ENCODE measurements at regions not wholly inside any gene's neighbourhood (a gene's known extent, or its start where the extent isn't known, plus 50 kb on each side); places are given as distances from the start of the nearest gene placed in this dataset.

DNA sequence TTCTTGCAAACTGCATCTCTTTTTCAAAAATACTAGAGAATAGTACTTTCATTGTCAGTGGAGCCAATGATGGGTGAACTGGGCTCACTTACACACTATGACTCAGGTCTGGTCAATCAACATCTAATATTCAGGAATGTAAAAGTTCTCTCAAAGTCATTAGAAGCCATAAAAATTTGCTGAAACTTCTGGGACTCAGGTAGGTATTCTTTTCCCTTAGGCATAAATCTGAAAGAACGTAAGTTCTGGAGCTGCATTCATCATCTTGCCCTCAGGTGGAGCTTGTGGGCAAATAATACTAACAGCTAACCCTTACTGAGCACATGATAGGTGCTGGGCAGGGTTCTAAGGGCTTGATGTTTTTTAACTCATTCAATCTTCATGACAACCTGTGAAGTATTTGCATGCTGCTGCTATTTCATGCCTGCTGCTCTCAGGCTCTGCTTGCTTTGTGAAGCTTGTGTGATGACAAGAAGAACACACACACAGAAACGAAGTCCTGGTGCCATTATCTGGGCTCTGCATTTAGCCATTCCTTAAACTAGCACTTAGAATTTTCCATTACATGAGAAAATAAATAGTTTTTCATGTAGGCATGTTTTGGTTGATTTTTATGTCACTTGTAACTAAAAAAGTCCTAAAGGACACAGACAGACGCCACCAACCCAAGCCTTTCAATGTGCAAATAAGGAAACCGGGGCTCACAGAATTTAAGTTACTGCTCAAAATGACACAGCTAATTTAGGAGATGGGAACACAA is 394.2 kb upstream of the LYPLAL1 start:
- Mint-ChIP-seq H3K9me3 (ENCODE audit: unreplicated experiment) (no peaks in the 10 kb centered on the region), H3K4me3 (ENCODE audit: unreplicated experiment) (no peak overlapping the region), H3K27ac (ENCODE audit: unreplicated experiment) (no peak overlapping the region), H3K36me3 (ENCODE audit: unreplicated experiment) (no peaks in the 10 kb centered on the region), H3K27me3 (ENCODE audit: unreplicated experiment) (no peaks in the 10 kb centered on the region), H3K4me1 (ENCODE audit: unreplicated experiment) (peaks cover 10% of the 10 kb centered on the region)
- no peak for DNase-seq (ENCODE audit: extremely low spot score, unreplicated experiment)
- TF ChIP-seq, protein P1, sequence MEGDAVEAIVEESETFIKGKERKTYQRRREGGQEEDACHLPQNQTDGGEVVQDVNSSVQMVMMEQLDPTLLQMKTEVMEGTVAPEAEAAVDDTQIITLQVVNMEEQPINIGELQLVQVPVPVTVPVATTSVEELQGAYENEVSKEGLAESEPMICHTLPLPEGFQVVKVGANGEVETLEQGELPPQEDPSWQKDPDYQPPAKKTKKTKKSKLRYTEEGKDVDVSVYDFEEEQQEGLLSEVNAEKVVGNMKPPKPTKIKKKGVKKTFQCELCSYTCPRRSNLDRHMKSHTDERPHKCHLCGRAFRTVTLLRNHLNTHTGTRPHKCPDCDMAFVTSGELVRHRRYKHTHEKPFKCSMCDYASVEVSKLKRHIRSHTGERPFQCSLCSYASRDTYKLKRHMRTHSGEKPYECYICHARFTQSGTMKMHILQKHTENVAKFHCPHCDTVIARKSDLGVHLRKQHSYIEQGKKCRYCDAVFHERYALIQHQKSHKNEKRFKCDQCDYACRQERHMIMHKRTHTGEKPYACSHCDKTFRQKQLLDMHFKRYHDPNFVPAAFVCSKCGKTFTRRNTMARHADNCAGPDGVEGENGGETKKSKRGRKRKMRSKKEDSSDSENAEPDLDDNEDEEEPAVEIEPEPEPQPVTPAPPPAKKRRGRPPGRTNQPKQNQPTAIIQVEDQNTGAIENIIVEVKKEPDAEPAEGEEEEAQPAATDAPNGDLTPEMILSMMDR (IDR thresholded peaks at IDR 0.05) = no peak

DNA sequence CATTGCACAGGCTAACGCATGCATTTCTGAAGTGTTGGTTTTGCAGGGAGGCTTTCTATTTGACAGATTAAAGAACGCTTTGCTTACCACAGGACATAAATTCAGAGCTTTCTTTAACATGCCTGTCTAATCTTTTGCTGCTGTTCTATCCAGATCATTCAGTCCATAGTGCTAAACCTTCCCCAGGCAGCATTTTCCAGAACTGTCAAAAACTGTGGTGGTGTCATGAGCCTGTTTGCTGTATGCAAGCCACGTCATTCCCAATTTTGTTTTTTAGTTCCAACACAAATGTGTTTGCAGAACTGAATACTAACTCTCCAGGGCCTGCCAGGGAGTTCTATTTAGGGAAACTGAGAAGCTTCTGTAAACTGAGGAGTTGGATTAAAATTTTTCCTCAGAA is 390.5 kb upstream of the LYPLAL1 start:
- no peak for DNase-seq (ENCODE audit: extremely low spot score, unreplicated experiment)
- Mint-ChIP-seq H3K27ac (ENCODE audit: unreplicated experiment) (no peak overlapping the region), H3K4me3 (ENCODE audit: unreplicated experiment) (no peak overlapping the region), H3K36me3 (ENCODE audit: unreplicated experiment) (no peaks in the 10 kb centered on the region), H3K9me3 (ENCODE audit: unreplicated experiment) (no peaks in the 10 kb centered on the region), H3K4me1 (ENCODE audit: unreplicated experiment) (peaks cover 26% of the 10 kb centered on the region), H3K27me3 (ENCODE audit: unreplicated experiment) (no peaks in the 10 kb centered on the region)
- TF ChIP-seq, protein P1 (IDR thresholded peaks at IDR 0.05) = no peak

- Mint-ChIP-seq H3K36me3 (ENCODE audit: unreplicated experiment) (no peaks in the 10 kb centered on the region), H3K9me3 (ENCODE audit: unreplicated experiment) (peaks cover 4% of the 10 kb centered on the region), H3K27me3 (ENCODE audit: unreplicated experiment) (no peaks in the 10 kb centered on the region), H3K4me1 (ENCODE audit: unreplicated experiment) (peaks cover 22% of the 10 kb centered on the region), H3K4me3 (ENCODE audit: unreplicated experiment) (no peak overlapping the region), H3K27ac (ENCODE audit: unreplicated experiment) (no peak overlapping the region)
- DNase-seq (ENCODE audit: extremely low spot score, unreplicated experiment) = no peak
- TF ChIP-seq, protein P1 (IDR thresholded peaks at IDR 0.05) = no peak
Observed at GRCh38 chr1:218783916-218784315, 389.8 kb upstream of the LYPLAL1 start.

DNA sequence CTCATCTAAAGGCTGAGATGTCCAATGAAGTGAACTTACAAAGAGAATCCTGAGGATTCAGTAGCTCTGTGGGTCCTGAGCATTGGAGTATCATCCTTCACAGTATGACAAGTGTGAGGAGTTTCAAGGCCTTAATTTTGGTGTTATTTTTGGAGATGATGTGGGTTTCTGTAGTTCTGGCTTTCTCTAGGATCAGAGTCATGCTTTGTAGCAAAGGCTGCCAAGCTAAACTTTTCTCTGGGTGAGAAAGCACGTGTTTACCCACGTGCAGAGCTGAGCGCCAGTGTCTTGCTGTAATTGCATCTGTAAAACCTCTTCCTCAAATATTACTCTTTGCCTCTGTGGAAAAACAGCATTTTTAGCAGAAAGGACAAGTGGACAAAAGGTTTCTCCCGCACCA is 387.8 kb upstream of the LYPLAL1 start:
- no peak for DNase-seq (ENCODE audit: extremely low spot score, unreplicated experiment)
- no peak overlapping the region for H3K4me3 Mint-ChIP-seq (ENCODE audit: unreplicated experiment)
- peaks cover 16% of the 10 kb centered on the region for H3K4me1 Mint-ChIP-seq (ENCODE audit: unreplicated experiment)
- H3K36me3 Mint-ChIP-seq (ENCODE audit: unreplicated experiment) = peaks cover 5% of the 10 kb centered on the region
- TF ChIP-seq, protein P1 (IDR thresholded peaks at IDR 0.05) = no peak
- H3K27ac Mint-ChIP-seq (ENCODE audit: unreplicated experiment) = peak overlapping the region; percentile 60
- peaks cover 17% of the 10 kb centered on the region for H3K9me3 Mint-ChIP-seq (ENCODE audit: unreplicated experiment)
- no peaks in the 10 kb centered on the region for H3K27me3 Mint-ChIP-seq (ENCODE audit: unreplicated experiment)

DNA sequence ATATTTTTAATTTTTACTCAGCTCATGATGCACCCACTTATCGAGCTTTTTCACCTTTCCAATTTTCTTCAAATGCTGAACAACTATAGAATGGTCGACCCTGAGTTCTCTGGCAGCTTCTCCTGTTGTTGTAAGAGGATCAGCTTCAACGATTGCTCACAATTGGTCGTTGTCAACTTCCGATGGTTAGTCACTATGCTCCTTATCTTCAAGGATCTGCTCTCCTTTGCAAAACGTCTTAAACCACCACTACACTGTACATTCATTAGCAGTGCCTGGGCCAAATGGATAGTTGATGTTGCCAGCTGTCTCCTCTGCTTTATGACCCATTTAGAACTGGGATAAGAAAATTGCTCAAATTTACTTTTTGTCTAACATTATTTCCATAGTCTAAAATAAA is 385.9 kb upstream of the LYPLAL1 start:
- Mint-ChIP-seq H3K27ac (ENCODE audit: unreplicated experiment) (no peak overlapping the region), H3K4me1 (ENCODE audit: unreplicated experiment) (peaks cover 16% of the 10 kb centered on the region), H3K27me3 (ENCODE audit: unreplicated experiment) (no peaks in the 10 kb centered on the region), H3K36me3 (ENCODE audit: unreplicated experiment) (peaks cover 6% of the 10 kb centered on the region), H3K4me3 (ENCODE audit: unreplicated experiment) (no peak overlapping the region), H3K9me3 (ENCODE audit: unreplicated experiment) (peaks cover 20% of the 10 kb centered on the region)
- DNase-seq (ENCODE audit: extremely low spot score, unreplicated experiment) = no peak
- TF ChIP-seq, protein P1 (IDR thresholded peaks at IDR 0.05) = no peak

All from osteocyte (in vitro differentiated cells).